Inflammatory macrophage (primary cell): ENCODE measurements at regions not wholly inside any gene's neighbourhood (a gene's known extent, or its start where the extent isn't known, plus 50 kb on each side); places are given as distances from the start of the nearest gene placed in this dataset.
"Not testable (repeated sequence)": the region's sequence is repeated elsewhere in the genome, so short reads cannot be mapped to it uniquely, and the experiment has no call there.

ENCODE experiments used
- DNase-seq, 2 donors: peaks; one replicate each; pipeline ENCODE4 v3.0.0-alpha.2; 2020 to 2022

DNA sequence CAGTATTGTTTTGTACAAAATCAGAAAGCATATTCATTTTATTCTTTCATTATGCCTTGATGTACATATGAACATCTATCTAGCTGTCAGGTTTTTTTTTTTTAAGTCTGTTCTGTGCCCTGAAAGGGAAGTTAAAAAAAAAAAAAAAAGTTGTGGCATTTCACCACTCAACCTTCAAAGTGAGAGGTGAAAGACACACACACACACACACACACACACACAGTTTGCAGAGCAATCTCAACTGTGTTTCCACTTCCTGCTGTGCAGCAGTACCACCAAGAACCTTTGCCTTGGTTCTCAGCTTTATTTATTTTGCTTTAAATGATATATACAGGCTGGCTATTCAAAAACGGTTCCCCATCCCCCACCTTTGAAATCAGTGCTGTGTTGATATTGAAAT lies 955.6 kb downstream of the GATA3 start:
- no peak for DNase-seq

DNA sequence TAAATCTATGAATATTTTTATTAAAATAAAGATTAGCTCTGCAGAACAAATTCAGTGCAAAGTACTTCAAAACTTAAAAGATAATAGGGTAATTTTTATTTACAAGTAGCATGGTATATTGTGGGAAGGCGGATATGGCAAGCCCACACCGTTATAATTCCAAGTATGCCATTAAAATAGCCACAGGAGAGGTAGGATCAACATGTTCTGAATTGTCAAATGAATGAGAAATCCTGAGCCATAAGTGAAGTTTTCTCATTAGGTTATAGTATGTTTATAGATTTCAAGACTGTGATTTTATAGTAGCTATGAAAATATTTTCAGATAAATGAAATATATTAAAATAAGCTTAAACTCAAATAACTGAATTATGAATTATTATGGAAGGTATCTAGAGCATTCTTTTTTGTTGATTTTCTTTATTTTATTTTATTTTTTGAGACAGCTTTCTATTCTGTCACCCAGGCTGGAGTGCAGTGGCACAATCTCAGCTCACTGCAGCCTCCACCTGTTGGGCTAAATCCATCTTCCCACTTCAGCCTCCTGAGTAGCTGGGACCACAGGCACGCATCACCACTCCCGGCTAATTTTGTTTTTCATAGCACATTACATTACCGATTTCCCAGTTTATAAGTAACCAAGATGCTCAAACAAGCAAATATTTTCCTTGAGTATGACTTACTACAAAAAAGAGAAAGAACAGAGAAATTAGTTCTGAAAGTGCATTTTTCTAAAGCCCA lies 956.6 kb downstream of the GATA3 start:
- no peak for DNase-seq

DNA sequence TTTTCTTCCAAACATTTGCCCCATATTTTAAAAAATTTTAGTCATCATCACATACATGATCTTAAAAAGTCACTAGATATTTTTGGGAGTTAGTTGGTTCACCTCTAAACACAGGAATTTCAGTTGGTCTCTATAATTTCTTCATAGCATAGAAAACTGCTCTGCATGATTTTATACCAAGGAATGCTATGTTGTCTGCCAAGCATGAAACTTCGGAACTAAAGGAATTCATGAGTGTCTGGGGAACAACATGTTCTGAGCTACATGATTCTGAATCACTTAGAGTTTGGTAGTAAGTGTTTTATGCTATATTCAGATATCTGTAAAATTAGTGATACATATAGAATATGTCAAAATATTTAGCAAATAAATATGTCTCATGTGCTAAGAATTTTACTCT lies 957.8 kb downstream of the GATA3 start:
- no peak for DNase-seq

DNA sequence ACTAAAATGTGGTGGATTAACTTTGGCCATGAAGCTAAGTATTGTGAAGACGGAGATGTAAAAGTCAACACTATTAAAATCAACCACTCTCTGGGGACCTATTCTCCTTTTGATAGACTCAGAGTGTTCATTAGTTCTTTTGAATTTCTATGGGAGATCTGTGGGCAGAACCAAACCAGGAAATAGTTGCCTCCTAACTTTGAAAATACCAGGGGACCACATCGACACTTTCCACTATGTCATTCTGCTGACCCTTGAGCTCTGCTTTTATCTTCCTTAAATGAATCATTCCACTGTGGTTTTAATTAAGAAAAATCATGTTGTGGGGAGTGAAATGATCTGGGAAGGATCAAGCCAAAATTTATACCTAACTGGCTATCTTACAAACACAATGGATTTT lies 960.5 kb downstream of the GATA3 start:
- DNase-seq, result no peak

DNA sequence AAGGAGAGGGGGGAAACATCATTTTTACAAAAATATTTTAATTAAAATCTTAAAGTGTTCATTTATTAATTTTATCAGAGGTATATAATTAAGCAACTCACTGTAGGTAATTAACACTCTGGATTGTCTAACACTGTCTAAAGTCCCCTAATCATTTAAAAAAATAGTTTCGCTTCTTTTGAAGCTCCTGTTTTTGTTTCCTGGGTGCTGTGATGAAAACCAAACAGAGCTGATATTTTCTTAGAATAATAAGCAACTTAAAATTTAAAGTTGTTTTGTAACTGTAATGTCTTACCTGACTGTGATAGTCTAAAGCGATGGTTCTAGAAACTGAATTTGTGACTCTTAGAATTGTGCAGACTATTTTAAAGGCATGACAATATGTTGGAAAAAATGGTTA lies 961.0 kb downstream of the GATA3 start:
- no peak for DNase-seq

DNA sequence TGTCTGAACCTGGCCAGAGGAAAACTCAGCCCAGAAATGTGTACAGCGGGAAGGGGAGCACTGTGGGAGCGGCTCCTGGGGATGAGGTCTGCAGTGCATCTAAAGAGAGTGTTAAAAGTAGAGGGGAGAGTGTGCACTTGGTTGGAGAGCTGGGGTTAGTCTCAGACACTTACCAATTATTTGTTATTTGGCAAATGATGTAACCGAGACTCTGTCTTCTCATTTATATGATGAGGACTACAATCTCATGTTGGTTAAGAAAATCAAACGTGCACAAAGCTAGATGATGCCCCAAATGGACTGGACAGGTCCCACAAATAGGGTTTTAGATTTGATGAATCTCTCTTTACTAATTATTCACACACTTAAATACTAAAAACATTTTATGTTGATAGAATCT lies 962.4 kb downstream of the GATA3 start:
- no peak for DNase-seq

DNA sequence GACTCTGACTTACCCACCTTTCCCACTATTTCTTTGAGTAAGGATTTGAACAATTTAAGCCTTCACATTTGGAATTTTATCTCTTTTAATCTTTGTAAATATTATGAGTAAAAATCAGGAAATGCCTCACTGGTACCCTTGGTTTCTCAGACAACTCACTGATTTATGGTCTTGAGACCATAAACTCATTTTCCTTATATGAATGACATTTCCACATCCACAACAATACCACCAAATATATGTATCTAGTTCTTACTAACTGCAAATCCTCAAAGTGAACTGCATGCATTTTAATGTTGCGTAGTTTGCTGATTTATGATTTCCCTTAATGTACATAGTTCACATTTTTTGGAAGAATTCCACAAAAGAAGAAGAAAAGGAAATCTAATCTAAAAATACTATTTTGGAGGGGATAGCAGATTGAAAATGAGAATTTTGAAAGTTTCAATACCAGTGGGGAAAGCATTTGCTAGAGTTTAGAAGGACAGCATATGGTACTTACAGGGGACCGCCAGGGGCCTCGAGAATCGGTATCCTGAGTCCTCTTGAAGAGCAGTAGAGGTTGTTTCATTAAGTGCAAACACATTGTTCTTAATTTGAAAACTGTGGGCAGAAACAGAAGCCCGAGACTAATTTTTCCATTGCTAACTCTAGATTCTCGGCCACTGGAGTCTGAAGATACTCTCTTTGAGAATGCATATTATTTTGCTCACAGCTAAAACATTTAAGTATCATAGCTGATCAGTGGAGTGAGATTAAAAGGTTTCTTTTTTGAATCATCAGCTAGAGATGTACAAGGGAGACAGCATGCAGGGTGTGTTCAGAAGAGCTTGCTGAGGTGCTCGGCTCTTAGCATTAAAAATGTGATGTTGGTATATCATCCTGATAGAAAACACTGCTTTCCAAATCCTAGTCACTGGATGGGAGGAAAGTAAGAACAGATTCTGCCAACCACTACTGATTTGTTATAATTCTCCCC lies 964.0 kb downstream of the GATA3 start:
- no peak for DNase-seq

DNA sequence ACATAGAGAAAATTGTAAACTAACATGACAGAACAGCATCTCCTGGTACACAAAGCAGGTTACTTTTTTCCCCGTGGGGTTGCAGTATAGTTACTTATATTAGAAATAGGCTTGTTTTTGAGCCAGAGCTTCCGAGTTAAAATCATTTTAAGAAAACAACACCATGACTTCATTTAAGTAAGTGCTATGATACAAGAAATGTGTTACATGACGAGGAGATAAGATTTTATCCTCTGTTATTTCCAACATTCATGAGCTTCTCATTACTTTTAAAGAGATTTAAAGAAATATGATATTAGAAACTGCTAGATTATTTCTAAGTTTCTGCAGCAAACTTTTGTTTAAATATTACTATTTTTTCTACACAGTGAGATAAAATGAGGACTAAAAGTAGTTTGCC lies 968.7 kb downstream of the GATA3 start:
- DNase-seq, result no peak

DNA sequence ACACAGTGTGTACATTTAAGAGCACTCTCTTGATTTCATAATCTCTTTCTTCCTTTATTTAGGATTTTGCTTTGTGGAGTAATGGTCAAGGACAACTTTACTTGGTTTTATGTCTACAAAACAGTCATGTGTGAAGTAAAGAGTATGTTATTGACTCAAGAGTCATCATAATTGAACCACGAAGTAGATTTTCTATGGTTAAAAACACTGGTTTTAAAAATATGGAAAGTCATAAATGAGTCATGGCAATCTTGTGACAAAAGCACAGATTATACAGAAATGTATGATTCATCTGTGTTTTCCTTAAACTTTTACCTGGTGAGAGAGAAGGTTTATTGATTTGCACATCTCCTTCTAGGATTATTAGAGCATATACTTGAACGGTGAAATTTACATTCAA lies 969.7 kb downstream of the GATA3 start:
- DNase-seq, result no peak

DNA sequence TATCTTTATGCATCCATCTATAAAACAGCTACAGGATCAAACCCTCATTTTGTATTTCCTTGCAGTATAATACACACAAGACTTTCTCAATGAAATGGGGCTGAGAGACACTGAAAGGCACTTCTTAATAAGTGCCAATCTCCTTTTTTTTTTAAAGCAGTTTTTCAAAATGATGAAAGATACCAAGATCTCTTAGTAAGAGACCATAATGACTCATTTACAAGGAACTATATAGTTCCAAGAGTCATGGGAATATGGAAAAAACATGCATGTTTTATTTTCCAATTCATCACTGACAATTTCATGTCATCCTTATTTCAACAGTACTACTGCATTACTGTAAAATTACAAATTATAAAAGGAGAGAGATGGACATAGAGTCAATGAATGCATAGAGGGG lies 973.7 kb downstream of the GATA3 start:
- no peak for DNase-seq

DNA sequence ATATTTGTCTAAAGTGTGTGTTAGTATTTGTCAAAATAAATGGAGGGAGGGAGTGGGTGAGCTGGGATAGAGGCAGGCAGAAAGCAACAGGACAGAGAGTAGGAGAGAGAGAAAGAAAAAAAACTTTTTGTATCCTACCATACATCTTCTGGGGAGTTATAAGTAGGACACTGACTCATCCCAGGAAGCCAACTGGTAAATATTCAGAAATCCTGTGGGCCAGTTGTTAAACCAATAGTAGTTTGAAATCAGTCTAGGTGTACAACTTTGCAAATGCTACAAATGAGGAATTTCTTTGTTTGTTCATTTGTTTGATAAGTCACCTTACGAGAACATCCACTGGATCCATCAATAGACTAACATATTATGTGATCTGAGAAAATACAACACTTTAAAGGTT lies 980.9 kb downstream of the GATA3 start:
- DNase-seq, result no peak

DNA sequence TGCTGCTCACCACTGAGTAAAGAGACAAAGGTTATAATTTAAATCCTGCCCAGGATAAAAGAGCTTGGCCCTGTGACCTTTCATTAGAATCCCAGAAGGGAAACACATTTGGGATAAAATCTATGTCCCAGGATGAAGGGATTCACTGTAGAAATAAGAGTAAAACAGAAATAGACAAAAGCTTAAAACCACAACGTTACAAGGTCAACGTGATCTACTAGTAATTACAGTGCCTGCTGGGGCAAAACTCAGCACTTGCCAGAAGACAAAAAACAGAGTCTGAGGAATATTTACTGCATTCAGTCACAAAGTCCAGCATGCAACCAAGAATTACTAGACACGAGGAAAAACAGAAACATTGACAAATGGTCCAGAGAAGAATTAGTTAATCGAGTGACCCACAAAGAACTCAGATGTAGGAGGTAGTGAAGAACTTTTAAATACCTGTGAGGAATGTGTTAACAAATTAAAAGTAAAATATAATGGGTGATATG lies 982.3 kb downstream of the GATA3 start:
- DNase-seq, result no peak

DNA sequence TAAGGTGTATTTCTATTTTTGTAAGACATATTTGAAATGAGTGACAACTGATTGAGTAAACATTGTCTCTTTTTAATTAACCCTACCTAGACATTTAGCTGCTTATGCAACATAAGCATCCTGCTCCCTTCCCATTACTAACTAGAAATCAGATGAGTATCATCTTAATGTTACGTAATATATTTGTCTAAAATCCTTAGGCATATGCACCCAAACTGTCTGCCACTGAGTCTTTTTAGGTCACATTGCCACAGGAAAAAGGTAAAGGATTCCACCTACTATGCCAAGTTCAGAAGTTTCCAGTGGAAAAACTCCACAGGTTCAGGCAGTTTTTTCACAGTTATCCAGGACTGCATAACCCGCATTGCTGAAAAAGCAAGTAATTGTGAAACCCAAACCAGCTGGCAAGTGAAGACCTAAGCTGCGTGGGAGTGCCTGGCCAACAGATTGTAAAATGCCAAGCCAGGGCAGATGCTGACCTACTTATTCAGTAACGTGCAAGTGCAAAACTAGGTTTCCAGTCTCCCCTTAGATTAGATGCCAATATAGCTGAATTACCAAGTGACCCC lies 983.7 kb downstream of the GATA3 start:
- DNase-seq, result no peak

DNA sequence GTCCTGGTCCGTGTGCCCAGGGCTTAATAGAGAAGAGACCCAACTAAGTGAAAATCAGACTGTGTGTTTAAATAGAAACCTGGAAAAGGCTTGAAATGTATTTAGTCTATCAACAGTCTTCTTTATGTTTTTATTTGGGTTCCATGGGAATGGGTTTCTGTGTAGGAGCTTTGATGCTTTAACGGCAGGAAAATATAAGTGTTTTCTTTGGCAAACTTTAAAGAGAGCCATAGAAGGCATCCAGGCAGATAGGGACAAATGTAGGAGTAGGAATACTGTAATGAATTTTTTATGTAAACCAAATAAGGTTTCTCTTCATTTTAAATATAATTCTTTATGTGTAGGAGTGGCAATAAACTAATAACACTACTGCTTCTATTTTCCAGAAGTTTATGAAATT lies 989.0 kb downstream of the GATA3 start:
- no peak for DNase-seq

DNA sequence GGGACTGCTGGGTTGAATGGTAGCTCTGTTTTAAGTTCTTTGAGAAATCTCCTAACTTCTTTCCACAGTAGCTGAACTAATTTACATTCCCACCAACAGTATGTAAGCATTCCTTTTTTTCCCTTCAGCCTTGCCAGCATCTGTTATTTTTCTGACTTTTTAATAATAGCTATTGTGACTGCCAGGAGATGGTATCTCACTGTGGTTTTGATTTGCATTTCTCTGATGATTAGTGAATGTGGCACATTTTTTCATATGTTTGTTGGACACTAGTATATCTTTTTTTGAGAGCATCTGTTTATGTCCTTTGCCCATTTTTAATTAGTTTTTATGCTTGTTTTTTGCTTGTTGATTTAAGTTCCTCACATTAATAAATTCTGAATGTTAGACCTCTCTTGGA lies 990.8 kb downstream of the GATA3 start:
- no peak for DNase-seq

DNA sequence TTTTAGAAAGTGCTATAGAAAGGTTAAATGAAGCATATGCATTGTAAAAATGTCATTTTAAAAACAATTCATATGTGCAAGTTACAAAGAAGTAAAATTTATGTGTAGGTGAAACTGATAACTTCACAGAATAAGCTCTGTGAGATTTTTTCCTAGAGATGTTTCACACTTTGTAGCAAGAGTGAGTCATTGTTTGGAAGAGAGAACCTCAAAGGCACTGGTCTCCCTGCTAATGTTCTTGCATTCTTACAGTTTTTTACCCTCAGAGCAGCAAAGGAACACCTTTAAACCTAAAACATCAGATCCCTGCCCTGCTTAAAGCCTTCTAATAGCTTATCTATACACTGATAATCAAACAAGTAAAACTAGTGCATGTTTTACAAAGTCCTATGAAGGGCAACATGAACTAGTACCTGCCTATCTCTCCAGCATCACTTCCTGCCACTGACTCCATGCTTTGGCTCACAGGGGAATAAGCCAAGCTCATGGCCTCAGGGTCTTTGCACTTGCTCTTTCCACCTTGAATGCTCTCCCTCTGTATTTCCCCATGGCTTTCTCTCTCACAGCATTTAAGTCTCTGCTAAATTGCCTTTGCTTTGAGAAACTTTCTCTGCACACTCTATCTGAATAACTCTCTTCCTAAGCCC lies 997.0 kb downstream of the GATA3 start:
- no peak for DNase-seq

DNA sequence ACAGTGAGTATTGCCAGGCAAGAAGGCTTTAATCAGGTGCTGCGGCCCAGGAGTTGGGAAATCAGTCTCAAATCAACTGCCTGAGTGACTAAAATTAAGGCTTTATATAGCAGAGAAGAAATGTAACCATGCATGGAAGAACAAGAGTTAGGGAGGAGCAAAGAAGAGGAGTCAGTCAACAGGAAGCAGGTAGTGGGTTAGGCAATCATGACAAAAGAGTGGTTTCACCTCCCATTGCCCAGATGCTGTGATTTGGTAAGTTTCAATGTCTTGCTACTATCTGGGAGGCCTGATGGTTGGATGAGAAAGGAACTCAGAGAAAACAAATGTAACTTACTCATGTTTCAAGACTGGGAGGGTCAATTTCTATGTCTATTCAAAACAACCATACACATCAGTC lies 998.3 kb downstream of the GATA3 start:
- DNase-seq, result no peak

DNA sequence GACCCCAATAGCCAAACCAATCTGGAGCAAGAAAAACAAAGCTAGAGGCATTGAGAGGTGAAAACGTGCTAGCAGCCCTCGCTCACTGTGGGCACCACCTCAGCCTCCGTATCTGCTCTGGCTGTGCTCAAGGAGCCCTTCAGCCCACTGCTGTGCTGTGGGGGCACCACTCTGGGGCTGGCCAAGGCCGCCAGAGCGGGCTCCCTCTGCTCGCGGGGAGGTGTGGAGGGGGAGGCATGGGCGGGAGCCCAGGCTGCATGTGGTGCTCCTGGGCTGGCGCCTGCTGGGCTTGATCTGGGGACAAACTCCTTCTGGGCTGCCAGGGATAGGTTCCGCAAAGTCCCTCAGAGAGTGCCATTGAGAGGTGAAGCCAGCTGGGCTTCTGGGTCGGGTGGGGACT lies 1002.0 kb downstream of the GATA3 start:
- DNase-seq, result no peak

DNA sequence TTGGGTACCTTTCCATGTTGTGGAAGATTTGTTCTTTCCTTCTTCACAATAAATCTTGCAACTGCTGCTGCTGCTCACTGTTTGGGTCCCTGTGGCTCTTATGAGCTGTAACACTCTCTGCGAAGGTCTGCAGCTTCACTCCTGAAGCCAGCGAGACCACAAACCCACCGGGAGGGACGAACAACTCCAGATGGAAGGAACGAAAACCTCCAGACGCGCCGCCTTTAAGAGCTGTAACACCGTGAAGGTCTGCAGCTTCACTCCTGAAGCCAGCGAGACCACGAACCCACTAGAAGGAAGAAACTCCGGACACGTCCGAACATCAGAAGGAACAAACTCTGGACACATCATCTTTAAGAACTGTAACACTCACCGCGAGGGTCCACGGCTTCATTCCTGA lies 1002.8 kb downstream of the GATA3 start:
- not testable (repeated sequence) for DNase-seq

DNA sequence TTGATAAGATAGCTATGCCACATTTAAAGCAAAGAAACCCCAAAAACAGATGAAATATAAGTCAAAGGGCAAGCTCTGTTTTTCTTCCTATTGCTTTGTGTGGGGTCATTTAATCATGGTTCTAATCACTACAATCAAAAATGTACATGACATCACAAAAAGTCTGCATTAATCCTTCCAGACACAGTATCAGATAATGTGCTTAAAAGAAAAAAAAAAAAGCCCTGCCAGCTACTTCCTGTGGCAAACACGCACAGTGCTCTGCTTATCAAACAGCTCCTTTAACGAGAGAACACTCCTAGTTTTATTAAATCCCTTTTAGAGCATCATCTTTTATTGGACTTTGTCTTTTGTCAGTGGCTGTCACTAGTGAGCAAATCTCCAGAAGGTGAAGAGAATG lies 1005.8 kb downstream of the GATA3 start:
- no peak for DNase-seq

DNA sequence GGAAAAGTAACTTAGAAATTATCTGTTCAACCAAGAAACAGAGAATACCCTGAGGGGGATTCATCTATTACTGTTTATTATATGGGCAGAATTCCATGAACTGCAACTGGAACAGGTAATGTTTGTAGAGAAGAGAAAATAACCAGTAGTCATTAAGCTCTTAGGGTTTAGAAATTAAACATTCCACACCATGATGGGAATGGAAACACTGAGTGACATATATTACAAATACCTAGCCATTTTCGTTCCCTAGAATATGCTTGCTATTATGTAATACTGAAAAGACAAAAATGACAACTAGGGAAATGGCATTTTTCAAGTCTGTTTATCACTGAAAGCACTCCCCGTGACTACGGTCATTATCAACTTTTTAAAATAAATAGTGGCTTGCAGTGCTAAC lies 1007.4 kb downstream of the GATA3 start:
- no peak for DNase-seq

DNA sequence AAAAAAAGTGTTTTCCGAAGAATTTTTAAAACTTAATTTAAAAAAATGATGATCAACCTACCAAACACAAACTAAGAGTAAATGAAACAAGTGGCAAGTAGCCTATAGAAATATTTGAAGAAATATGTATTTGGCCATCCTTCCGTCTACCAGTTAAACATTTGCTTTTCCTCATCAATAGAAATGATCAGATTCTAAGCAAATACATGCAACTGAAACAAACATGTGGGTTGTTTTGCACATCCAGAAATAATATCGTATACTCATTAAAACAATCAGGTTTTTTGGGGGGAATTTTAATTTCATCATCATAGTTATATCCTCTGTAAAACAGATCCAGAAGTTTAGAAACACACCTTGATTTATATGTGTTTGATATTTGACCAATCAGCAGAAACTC lies 1011.7 kb downstream of the GATA3 start:
- DNase-seq, result no peak

DNA sequence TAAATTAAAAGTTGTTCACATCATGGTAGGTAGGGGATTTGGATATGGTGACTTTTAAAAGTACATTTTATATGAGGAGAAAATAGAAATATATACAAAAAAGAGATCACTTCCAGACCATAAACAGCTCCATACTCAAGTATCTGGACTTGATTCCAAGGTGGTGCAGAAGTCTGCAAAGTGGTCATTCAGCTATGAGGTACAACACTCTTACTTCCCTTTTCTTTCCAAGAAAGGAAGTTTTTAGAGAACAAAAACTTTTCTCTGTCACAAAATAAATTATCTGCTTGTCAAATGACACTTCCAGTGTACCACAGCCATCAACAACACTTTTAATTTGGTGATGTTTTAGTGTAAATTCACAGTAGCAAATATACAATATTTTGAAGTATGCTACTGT lies 1013.5 kb downstream of the GATA3 start:
- DNase-seq, result no peak
